GM21526 (cell line): ENCODE measurements at regions not wholly inside any gene's neighbourhood (a gene's known extent, or its start where the extent isn't known, plus 50 kb on each side); places are given as distances from the start of the nearest gene placed in this dataset.
A peak's percentile ranks its signal among the peaks of the same experiment; 100 is the strongest.

Experiments
- ATAC-seq: cut with Tn5 transposase; IDR thresholded peaks from one replicate; pipeline ENCODE4 v1.9.1; 2021; ENCODE audit warnings: moderate library complexity; ENCODE audit not compliant: unreplicated experiment, low FRiP score

DNA sequence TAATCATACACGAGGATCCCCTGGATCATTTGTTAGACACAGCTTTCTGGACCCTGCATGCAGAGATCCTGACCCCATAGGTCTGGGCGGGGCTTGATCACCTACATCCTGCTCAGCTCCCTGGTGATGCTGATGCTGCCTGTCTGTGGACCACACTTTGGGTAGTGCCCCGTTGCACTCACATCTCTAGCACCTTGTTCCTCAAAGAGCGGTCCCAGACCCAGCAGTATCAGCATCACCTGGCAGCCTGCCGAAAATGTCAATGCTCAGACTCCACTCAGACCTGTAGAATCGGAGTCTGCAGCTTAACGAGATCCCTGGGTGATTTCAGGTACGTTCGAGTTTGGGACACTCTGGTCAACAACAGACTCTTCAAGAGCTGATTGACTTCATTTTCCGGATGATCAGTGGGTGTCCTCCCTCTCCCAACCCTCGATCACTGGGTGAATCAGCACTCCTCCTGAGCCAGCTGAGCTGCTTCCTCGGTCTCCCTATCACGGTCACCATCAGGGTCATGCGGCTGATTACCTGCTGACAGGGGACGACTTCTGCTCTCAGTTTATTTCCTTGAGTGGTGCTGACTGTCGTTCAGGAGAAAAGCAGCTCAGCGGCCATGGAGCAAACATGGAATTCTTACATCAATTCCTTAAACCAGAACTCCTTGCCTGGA lies 150.6 kb upstream of the RAB12 start:
- no peak for ATAC-seq

GRCh38 chr18:8460748-8461147 lies 148.5 kb upstream of the RAB12 start:
- ATAC-seq: no peak

GRCh38 chr18:8461544-8461943 lies 147.7 kb upstream of the RAB12 start:
- ATAC-seq: no peak

DNA sequence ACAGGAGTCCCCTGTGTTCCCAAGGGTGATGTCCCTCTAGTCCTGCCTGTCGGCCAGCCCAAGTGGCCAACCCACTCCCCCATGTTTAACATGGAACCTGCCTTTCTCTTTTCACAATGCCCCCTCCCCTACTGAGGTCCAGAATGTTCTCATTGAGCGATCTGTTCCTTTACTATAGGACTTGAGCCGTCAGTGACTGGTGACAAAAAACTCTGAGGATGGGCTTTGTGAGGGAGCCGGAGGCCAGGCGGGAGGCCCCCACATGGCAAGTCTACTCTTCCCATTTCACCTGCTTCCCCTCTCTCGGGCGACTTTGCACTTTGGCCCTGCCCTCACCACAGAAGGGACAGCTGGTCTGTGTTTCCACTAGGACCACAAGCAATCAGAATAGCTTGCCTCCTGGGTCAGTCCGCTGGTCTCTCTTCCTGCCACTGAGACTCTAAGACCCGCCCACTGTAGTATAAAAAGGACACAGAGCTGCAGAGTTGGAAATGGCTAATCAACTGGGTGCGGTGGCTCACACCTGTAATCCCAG lies 146.5 kb upstream of the RAB12 start:
- ATAC-seq: no peak

GRCh38 chr18:8463791-8464190 lies 145.4 kb upstream of the RAB12 start:
- ATAC-seq: no peak

GRCh38 chr18:8468191-8468590 lies 141.0 kb upstream of the RAB12 start:
- ATAC-seq: no peak

GRCh38 chr18:8468921-8469335 lies 140.3 kb upstream of the RAB12 start:
- ATAC-seq: no peak

DNA sequence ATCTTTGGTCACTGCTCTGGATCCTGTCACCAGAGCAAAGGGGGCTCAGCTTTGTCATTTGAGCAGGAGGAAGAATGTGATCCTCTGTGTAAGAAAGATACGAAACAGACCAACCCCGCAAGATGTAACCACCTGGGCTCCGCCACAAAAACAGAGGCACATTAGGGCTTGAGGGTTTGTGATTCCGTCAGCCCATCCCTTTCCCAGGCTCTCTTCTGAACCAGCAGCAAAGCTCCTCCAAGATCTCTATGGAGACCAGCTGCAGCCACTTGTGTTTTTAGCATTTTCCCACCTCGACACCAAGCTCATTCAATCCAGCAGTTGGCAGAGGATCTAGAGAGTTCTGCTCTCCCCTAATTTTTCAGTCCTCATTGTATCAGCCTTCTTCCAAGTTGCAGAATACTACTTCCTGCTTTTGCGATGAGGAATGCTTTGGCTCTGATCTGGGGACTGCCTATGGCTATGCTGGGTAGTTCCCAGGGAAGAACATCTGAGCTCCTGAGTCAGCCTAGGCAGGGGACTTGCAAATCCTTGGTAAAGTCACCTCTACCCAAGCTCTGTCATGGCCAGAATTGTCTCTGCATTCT lies 139.6 kb upstream of the RAB12 start:
- ATAC-seq: no peak

- ATAC-seq: no peak
Observed at GRCh38 chr18:8471372-8471771, 137.9 kb upstream of the RAB12 start.

GRCh38 chr18:8474661-8475060 lies 134.6 kb upstream of the RAB12 start:
- no peak for ATAC-seq

GRCh38 chr18:8477615-8478014 lies 131.6 kb upstream of the RAB12 start:
- ATAC-seq: no peak

DNA sequence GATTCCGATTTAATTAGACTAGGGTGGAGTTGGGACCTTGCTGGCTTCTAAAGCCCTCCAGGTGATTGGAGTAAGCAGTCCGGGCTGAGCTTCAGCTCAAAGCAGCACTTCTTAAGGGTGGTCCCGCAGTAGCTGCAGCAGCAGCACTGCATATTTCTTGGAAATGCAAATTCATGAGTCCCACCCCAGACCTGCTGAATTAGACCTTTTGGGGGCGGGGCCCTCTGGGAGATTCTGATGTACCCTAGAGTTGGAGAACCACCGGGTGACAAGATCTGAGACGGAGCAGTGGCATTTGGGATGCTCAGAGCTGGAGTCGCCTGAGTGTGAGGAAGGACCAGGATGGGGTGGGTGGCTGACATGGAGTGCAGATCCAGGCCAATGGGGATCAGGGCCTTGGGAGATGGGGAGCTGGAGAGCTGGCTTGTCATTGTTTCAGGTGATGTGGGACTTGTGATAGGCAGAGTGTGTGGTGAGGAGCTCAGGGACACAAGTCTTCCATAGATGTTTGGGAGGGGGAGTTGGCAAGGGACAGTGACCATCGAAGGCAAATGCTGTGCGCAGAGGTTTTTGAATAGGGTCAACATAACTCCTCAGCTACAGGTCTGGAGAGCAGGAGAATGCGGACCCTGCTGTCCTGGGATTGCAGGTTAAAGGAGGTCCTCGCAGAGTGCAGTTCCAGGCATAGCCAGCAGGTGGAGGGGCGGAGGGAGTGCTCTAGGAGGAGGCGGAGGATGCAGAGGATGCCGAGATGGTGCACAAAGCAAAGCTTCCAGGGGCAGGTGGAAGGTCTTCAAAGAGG lies 130.9 kb upstream of the RAB12 start:
- peak; percentile 94 for ATAC-seq

- ATAC-seq: peak; percentile 12
Observed at GRCh38 chr18:8478968-8479370, 130.3 kb upstream of the RAB12 start.

DNA sequence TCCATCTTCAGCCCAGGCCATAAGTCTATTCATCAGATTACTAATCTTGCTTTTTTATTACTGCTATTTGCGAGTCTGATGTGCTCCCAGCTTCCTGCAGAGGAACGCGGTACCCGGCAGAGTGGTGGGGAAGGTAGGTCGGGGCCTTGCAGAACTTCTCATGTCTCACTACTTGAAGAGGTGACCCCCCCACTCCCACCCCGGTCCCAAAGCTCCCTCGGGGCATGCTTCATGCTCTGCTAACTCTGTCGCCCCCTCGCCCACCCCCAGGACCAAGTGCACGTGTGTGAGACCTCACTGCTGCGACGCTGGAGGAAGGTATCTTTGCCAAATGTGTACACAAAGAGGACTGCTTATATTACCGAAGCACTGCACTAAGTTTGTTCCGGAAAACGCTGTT lies 129.4 kb upstream of the RAB12 start:
- ATAC-seq: no peak

DNA sequence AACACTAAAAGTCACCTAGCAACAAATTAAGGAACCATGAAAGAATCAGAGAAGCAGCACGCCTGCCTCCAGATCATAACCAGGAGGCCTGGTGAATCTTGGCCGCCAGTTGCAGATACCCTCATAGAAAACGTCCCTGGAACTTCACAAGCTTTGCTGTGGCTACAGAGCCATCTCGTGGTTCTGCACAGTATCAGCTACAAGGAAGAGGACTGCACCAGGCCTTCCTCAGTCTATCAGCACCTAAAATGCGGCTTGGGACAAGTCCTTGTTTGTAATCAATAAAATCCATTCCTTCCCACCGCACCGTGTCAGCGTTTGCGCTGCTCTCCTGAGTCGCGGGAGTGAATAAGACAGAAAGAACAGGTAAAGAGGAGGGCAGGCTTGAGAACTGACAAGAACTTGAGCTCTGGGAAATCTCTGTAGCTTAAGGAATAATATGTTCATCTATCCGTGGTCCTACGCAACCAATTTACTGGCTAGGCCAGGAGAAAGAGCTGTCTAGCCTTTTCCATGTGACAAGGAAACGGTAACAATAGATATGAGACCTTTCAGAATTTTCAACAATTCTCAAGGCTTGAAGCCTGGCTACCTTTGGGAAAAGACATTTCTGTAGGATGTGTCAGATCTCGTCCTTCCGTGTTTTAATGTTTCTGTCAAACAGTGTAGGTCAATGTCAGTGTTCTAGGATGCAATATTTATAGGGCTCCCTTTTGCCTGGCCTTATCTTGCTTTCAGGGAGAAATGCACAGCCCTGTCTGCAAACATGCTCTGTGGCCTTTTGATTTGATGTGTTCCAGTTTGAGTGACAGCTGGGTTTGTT lies 128.5 kb upstream of the RAB12 start:
- no peak for ATAC-seq

- no peak for ATAC-seq
Observed at GRCh38 chr18:8484951-8485350, 124.3 kb upstream of the RAB12 start.

DNA sequence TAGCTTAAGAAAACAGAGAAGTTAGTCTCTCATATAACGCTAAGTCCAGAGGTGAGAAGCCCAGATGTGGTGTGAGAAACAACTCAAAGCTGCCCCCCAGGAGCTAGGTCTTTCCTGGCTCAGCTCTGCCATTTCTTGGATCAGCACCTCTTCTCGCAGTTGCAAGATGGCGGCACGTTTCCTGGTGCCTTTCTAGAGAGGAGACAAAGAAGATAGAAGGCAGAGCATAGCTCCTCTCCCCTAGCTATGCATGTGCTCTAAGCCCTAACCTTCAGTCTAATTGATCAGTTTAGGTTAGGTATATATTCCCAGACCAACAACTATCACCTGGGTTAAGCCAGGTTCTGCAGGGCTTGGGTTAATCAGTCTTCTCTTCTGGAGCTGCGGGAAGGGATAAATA lies 119.5 kb upstream of the RAB12 start:
- no peak for ATAC-seq

DNA sequence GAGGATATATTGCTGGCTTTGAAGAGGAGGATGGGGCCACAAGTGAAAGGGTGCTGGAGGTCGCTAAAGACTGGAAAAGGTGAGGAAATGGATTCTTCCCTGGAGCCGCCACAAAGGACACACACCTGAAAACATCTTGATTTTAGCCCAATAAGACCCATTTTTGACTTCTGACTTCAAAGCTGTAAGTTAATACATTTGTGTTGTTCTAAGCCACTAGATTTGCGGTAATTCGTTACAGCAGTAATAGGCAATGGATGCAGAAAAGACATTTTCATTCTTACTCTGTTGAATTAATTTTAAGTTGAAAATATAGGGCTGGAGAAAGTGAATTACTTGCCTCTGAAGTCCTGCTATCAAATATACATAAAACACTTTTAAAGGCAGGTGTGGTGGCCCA lies 117.7 kb upstream of the RAB12 start:
- ATAC-seq: no peak

DNA sequence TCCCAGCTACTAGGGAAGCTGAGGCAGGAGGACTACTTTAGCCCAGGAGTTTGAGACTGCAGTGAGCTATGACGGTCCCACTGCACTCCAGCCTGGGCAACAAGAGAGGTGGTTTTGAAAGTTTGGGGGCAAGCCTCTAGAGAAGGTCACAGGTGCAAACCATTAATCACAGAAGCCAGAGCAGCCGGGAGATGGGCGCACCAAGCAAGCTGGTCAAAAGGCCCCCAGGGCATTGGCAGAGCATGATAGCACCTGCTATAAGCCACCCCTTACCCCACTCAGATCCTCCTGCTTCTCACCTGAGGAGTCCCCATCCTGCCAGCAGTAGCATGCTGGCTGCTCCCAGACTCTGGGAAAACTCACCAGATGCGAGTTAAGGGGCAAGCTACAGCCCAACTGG lies 116.1 kb upstream of the RAB12 start:
- no peak for ATAC-seq

GRCh38 chr18:8496186-8496585 lies 113.1 kb upstream of the RAB12 start:
- ATAC-seq: no peak

GRCh38 chr18:8498905-8499304 lies 110.3 kb upstream of the RAB12 start:
- no peak for ATAC-seq
